GM18907 (cell line): ENCODE measurements at regions not wholly inside any gene's neighbourhood (a gene's known extent, or its start where the extent isn't known, plus 50 kb on each side); places are given as distances from the start of the nearest gene placed in this dataset.

Experiments
- ATAC-seq: cut with Tn5 transposase; IDR thresholded peaks from one replicate; pipeline ENCODE4 v1.9.1; 2021; ENCODE audit warnings: mild to moderate bottlenecking, moderate library complexity; ENCODE audit not compliant: unreplicated experiment

DNA sequence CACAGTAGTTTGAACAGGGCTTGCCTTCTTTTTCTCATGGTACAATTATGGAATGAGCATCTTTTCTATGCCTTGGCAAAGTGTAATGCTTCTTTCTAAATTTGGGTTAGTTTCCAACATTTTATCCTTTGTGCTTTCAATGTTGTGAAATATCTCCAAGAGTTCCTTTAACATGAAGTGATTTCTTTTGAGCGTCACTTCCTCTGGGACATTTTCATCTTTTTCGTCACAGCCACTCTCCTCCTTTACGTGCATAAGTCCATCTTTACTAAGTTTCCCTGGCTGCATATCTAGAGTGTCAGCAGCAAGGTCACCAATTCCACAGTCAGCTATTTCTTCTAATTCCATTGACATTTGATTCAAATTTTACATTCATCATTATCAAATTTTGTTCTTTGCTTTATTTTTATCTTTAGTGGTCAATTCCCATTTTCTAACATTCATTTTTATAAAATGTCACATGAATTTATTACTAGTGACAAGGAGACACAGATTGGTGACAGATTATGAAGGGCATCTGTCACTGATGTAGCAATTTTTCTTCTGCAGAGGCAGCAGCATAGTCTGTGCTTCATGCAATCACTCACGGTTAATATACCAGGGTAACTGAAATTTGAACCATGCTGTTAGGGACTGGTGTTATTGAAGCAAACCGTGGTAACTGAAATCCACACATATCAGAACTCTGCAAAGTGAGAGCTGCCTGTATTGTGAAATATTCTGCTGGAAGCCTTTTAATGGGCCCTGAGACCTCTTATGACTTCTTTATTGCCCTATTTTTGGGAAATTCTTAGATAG lies 126.5 kb upstream of the THBS1 start:
- ATAC-seq, result no peak

- no peak for ATAC-seq
Measured at GRCh38 chr15:39455471-39455991, 125.3 kb upstream of the THBS1 start.

DNA sequence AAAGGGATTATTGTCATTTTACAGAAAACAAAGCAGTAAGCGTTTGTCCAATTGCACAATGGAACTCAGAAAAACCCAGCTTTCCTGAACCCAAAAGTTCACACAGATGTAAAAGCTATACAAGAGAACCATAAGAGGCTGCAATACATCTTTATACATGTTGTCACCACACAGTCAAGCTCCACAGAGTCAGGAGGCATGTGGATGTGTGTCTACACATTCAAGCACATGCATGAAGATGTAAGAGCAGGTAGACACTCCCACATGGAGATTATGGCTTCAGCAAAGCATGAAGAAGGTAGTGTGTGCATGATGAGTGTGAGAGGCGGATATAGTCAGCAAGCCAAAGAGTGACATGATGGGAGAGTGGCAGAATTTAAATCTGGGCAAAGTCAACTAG lies 124.7 kb upstream of the THBS1 start:
- ATAC-seq, result no peak

GRCh38 chr15:39456582-39457330 lies 124.1 kb upstream of the THBS1 start:
- no peak for ATAC-seq

GRCh38 chr15:39458131-39458530 lies 122.7 kb upstream of the THBS1 start:
- ATAC-seq, result no peak

- no peak for ATAC-seq
Measured at GRCh38 chr15:39459548-39459947, 121.3 kb upstream of the THBS1 start.

DNA sequence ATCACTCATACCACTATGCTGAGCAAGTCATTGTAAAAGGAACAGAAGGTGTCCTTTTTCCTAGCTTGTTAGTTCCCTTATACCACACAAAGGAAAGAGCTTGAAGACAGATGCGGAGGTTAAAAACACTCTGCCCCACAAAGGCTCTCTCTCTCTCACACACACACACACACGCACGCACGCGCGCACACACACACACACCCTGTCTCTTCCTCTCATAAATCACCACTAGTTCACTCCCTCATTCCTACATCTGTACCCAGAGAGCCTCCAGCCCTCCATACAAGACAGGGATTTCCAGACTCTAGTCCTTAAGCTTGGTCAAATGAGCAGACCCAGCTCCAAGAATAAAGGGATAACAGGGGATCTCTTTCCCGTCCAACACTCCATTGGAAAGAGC lies 120.1 kb upstream of the THBS1 start:
- ATAC-seq, result no peak

GRCh38 chr15:39461536-39462130 lies 119.2 kb upstream of the THBS1 start:
- no peak for ATAC-seq

DNA sequence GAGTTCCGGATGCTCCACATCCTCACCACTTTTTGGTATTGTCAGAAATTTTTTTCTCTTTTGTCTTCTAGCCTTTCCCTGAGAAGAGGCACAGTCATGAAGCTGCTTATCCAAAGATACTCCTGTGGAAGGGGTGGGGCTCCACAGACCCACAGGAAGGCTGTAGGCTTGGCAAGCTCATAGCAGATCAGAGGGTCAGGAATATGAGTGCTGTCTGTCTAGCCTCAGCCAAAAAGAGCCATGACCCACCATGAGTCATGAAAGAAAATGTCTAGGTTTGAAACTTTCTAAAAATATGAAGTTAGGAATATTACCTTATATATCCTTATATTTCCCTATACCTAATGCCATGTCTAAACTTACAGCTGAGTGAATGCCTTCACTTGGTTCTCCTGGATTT lies 118.2 kb upstream of the THBS1 start:
- ATAC-seq, result no peak

DNA sequence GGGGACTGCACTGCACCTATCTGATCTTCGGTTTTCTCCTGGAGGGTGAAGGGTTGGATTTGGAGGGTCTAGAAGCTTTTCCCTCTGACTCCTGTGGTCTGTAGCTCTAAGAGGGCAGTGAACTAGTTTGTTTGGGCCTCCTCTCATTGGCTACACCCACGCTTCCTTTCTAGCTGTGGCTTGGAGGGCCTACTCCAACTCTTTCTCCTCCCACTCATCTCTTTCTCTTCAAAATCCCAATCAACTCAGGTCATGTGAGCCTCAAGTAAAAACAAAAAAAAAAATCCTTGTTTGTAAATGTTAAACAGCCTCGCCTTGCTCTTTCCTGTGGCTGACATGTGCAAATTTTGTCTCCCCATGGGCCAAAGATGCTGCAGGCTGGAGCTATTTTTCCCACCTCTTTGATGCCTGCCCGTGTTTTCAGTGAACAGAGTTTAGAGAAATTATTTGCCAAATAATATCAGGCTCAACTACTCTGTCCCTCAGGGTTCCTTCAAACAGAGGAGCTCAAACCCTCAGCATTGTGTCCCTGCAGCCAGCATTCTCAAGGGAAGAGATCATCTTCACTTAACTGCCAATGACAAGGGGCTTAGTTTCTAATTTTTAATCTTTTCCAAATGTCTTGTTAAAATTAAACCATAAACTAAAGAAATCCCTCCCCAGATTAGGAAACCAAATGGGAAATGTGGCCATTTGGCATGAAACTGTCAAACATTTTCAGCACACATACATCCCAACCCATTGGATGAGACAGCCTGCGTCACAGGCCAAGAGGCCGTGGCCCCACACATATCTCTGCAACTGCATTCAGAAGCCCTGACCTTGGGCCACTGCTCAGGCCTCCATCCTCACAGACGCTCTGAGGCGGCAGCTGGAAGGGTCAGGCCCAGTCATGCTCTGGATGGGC lies 114.8 kb upstream of the THBS1 start:
- ATAC-seq, result no peak

DNA sequence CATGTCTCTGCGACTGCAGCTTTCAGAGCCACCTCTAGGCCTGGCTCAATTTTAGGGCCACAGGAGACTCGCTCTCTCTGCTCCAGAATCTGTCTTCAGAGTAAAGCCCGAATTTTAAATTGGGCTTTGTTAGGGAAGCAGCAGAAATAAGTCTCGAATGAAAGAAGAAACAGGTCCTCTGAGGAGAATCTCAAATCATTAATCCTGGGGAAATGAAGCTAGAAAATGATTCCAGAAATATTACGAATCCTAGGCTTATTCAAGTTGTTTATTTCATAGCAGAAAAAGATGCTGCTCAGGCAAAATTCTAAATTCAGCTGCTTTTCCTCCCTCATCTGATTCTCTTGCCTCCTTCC lies 114.2 kb upstream of the THBS1 start:
- no peak for ATAC-seq

DNA sequence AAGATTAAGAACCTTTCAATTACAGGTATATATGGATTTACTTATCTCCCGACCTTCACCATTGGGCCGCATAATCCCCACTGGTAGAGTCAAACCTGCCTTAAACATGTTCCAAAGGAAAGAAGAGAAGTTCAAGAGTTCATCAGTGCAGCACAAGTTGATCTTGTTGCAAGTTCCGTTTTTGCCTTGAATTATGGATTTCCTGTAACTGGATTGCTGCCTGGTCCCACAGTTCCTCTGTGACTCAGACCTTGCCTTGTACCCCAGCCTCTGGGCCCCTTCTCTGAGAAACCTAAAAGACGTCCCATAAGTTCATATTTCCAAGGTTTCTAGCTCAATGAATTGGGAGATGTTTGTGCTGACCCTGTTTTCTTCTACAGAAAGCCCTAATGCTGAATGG lies 112.5 kb upstream of the THBS1 start:
- ATAC-seq, result no peak

GRCh38 chr15:39468828-39469227 lies 112.1 kb upstream of the THBS1 start:
- no peak for ATAC-seq

DNA sequence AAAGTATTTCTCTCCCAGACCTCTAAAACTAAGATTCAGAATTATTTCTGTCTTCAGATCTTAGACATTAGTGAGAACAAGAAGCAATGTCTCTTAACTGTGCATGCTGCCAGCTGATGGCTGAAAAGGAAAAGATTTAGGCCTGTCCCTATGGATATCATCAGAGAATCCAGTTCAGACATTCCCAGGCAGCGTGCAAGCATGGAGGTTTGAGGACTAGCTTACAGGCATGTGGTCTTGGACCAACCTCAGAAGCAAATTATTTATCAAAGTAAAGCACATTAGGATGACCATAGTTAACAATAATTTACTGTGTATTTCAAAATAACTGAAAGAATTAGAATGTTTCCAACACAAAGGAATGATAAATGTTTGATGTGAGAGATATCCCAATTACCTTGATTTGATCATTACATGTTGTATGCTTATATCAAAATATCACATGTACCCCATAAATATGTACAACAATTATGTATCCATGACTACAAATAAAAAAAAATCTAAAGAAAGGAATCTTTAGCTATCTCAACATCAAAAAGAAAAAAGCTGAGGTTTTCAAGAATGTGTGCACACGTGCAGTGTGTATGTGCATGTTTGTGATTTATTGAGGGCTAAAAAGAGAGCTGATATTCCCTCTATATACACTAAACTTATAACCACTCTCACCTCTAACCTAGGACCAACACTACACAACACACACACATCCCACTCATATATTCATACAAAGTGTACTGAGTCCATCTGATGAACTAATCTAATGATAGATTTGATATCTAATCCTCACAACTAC lies 108.9 kb upstream of the THBS1 start:
- ATAC-seq, result no peak

DNA sequence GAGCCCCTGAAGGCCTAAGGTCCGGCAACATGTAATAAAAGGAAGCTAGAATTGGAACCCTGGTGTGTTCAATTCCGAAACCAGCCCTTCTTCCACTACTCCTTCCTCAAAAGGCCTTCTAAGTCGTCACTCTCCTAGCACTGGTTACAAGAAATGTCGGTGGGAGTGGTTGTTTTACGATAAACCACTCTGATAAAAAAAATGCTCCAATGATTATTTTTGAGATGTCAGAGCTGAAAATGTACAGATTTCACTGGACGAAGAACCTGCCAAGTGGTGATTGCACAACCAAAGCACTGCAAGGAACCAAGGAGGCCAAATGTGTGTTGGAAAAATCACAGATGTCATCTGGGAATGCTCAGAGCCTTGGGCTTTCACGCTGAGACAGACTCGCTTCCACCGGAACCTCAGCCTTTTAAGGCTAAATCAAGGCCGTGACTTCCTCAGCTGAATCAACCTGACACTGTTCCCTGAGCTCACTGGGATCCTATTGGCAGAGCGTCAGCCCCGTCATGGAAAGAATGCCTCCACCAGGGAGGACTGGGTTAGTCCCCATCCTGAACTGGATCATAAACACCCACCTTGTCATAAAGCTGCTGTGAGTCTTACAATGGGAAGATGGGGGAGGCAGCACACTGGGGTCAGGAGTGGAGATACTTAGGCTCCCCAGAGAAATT lies 108.1 kb upstream of the THBS1 start:
- ATAC-seq, result no peak

DNA sequence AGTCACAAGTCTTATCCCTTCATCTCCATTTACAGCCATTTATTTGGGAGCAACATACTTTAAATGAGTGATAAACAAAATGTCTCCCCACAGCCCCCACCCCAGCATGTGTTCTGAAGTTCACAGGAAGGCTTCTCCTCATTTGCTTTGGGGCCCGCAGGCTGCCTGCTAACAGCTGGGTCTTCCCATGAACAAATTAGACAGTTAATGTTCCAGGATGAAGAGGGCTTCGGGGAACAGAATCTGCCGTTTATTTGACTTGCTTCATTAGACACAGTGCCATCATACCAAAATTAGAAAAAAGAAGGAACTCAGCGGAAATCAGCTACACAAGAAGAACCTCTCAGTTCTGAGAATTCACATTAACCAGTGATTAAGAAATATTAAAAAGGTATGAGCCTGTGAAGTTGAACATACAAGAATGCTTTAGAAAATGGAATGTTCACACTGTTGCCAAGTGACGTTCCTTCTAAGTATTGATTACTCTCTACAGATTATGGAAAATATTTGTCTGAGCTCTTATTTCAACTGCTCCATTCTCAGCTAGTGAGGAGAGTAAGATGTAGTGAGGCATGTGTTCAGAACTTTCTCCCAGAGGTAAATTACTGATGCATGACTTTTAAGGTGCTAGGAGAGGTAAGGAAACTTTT lies 107.5 kb upstream of the THBS1 start:
- no peak for ATAC-seq

DNA sequence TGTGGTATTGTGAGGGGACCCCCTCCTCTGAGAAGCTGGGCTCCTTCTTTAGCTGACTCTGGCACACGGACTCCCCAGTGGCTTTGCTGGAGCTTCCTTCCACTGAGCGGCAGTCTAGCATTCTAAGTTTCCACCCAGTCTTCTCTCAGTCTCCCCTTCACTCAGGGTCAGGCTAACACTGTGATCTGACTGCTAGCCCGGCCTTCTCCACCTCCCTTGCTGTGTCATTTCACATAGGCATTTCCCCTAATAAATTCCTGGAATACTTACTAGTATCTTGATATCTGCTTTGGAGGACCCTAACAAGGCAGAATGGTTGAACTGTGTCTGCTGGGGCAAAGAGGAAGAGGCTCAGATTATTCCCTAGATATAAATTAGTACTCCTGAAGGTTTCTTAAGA lies 106.2 kb upstream of the THBS1 start:
- no peak for ATAC-seq

DNA sequence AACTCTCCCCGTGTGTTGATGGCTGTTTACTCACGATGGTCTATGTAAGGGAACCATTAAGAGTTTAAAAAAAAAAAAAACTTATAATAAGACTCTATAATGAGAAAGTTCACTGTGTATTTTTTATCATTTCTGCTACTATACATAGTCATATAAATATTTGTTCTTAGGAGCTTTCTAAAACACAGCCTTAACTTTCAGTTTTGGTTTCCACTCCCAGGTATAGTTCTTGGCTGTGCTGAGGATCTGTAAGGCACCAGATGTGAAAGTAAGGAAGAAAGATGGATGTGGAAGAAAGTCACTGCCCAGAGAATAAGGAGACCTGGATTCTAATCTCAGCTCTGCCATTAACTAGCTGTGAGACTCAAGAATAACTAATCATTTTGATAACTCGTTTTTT lies 101.9 kb upstream of the THBS1 start:
- ATAC-seq, result no peak

GRCh38 chr15:39479911-39480310 lies 101.0 kb upstream of the THBS1 start:
- no peak for ATAC-seq
